Esophagus muscularis mucosa (tissue), 4 donors: ENCODE measurements at regions not wholly inside any gene's neighbourhood (a gene's known extent, or its start where the extent isn't known, plus 50 kb on each side); places are given as distances from the start of the nearest gene placed in this dataset.

Experiments
- DNase-seq: peaks from one replicate; pipeline ENCODE4 v3.0.0-alpha.2; 2017; ENCODE audit errors: extremely low spot score
- H3K27ac ChIP-seq, 4 donors: fragments of 200-600 bp; sonication (generic); replicated peaks in 1 of 4; 1 replicate in 3 of 4; 2 replicates in 1 of 4; pipeline ENCODE4 v1.5.1; 2016 to 2019; ENCODE audit warnings: mild to moderate bottlenecking in 1 of 4
- H3K27me3 ChIP-seq, 4 donors: fragments of 200-600 bp; sonication (generic); one replicate each; pipeline versions ENCODE4 v1.5.1 to v1.6.0; 2016 to 2019
- H3K36me3 ChIP-seq, 4 donors: fragments of 200-600 bp; sonication (generic); one replicate each; pipeline ENCODE4 v1.5.1; 2016 to 2019
- H3K4me1 ChIP-seq, 4 donors: fragments of 200-600 bp; sonication (generic); one replicate each; pipeline ENCODE4 v1.5.1; 2016 to 2019
- H3K4me3 ChIP-seq, 4 donors: fragments of 200-600 bp; sonication (generic); 1 replicate in 2 of 4; 2 replicates in 2 of 4; pipeline ENCODE4 v1.5.1; 2016 to 2019; ENCODE audit warnings: mild to moderate bottlenecking in 4 of 4, moderate library complexity in 1 of 4
- H3K9me3 ChIP-seq, 4 donors: fragments of 200-600 bp; sonication (generic); 1 replicate in 3 of 4; 2 replicates in 1 of 4; pipeline ENCODE4 v1.5.1; 2016 to 2019
- CTCF ChIP-seq, 3 experiments: fragments of 200-600 bp in 2 of 3; fragments of 450-650 bp in 1 of 3; sonication (generic) in 2 of 3; IDR thresholded peaks; one replicate each; pipeline ENCODE4 v1.5.1; 2017 to 2019; ENCODE audit warnings: antibody characterized with exemption in 3 of 3, mild to moderate bottlenecking in 2 of 3, moderate library complexity in 1 of 3
- EP300 ChIP-seq: sonication (generic); formaldehyde crosslinking; IDR thresholded peaks from one replicate; pipeline ENCODE4 v1.6.1; 2017; ENCODE audit warnings: antibody characterized with exemption
- POLR2A ChIP-seq: fragments of 450-650 bp; IDR thresholded peaks from one replicate; pipeline ENCODE4 v1.6.1; 2017; ENCODE audit warnings: antibody characterized with exemption, moderate library complexity, mild to moderate bottlenecking, low read depth
- POLR2AphosphoS5 ChIP-seq, 2 donors: sonication (generic); formaldehyde crosslinking; IDR thresholded peaks; one replicate each; pipeline ENCODE4 v1.6.1; 2017; ENCODE audit warnings: antibody characterized with exemption in 2 of 2
- WGBS: methylation state at CpG from one replicate; pipeline ENCODE4 v1.1.5; 2018; 5-methylcytosine and 5-hydroxymethylcytosine counted together
- intact Hi-C: fragments of 100-400 bp; cut with DNase I; formaldehyde crosslinking; loops from one replicate; pipeline ENCODE4 v1.15.1; 2023
- small RNA-seq, 3 donors: library from RNA; depleted of rRNA; stranded (forward); fragments of <200 nt; gene quantifications; one replicate each; pipeline ENCODE3, GENCODE V24; 2016

- Histone ChIP-seq H3K36me3 (no peaks in the 10 kb centered on the region), H3K27me3 (no peaks in the 10 kb centered on the region), H3K4me3 (no peak overlapping the region), H3K9me3 (no peaks in the 10 kb centered on the region), H3K4me1 (no peaks in the 10 kb centered on the region), H3K27ac (no peak overlapping the region)
- WGBS, result 89% methylated on average over 6 of the region's 6 CpGs
- intact Hi-C loops, result no loop called here
- no peak for TF ChIP-seq CTCF (IDR thresholded peaks at IDR 0.05)
- TF ChIP-seq POLR2A, result no peak
- no peak for DNase-seq
Measured at GRCh38 chr1:190019717-190020116, 457.9 kb downstream of the BRINP3 start.

GRCh38 chr1:190022709-190023108 lies 455.0 kb downstream of the BRINP3 start:
- intact Hi-C loops, result no loop called here
- no peaks in the 10 kb centered on the region for H3K36me3 ChIP-seq
- H3K9me3 ChIP-seq, result no peaks in the 10 kb centered on the region
- no peak overlapping the region for H3K27ac ChIP-seq
- H3K4me3 ChIP-seq, result no peak overlapping the region
- H3K4me1 ChIP-seq, result no peaks in the 10 kb centered on the region
- DNase-seq, result no peak
- TF ChIP-seq POLR2AphosphoS5 (IDR thresholded peaks at IDR 0.05) (no peak), POLR2A (no peak), CTCF (IDR thresholded peaks at IDR 0.05) (no peak), EP300 (no peak)
- WGBS, result 83% methylated on average over 3 of the region's 3 CpGs
- H3K27me3 ChIP-seq, result no peaks in the 10 kb centered on the region

GRCh38 chr1:190029441-190029840 lies 448.2 kb downstream of the BRINP3 start:
- Histone ChIP-seq H3K27me3 (no peaks in the 10 kb centered on the region), H3K36me3 (no peaks in the 10 kb centered on the region), H3K27ac (no peak overlapping the region), H3K4me1 (no peaks in the 10 kb centered on the region), H3K4me3 (no peak overlapping the region), H3K9me3 (no peaks in the 10 kb centered on the region)
- 69% methylated on average over 1 of the region's 1 CpG for WGBS
- intact Hi-C loops, result no loop called here
- no peak for TF ChIP-seq EP300
- DNase-seq, result no peak

GRCh38 chr1:190043655-190044054 lies 434.0 kb downstream of the BRINP3 start:
- H3K27ac ChIP-seq, result no peak overlapping the region
- no peaks in the 10 kb centered on the region for H3K27me3 ChIP-seq
- TF ChIP-seq CTCF (IDR thresholded peaks at IDR 0.05), result no peak
- TF ChIP-seq EP300, result no peak
- TF ChIP-seq POLR2AphosphoS5 (IDR thresholded peaks at IDR 0.05), result no peak
- TF ChIP-seq POLR2A, result no peak
- no peak for DNase-seq
- no peaks in the 10 kb centered on the region for H3K36me3 ChIP-seq
- intact Hi-C loops, result no loop called here
- H3K9me3 ChIP-seq, result no peaks in the 10 kb centered on the region
- 100% methylated on average over 1 of the region's 1 CpG for WGBS
- no peak overlapping the region for H3K4me3 ChIP-seq
- peaks cover 0 to 4% (median 0%) of the 10 kb centered on the region in 4 donors for H3K4me1 ChIP-seq

- Histone ChIP-seq H3K36me3 (no peaks in the 10 kb centered on the region), H3K9me3 (no peaks in the 10 kb centered on the region), H3K4me1 (peaks cover 0 to 5% (median 0%) of the 10 kb centered on the region in 4 donors), H3K4me3 (no peak overlapping the region), H3K27ac (no peak overlapping the region), H3K27me3 (no peaks in the 10 kb centered on the region)
- DNase-seq, result no peak
- intact Hi-C loops, result no loop called here
- TF ChIP-seq POLR2AphosphoS5 (IDR thresholded peaks at IDR 0.05) (no peak), EP300 (no peak), POLR2A (no peak), CTCF (IDR thresholded peaks at IDR 0.05) (no peak)
Measured at GRCh38 chr1:190046231-190046630, 431.4 kb downstream of the BRINP3 start.

Small RNA genes in the stretch of these regions (small RNA-seq; reads per million reads assigned to genes)
- gene AL136372.1 (0 reads per million in 3 donors), gene AL357559.1 (0 reads per million in 3 donors), gene AL391813.1 (0 reads per million in 3 donors), gene RNA5SP73 (0 to 0.08 (median 0) reads per million in 3 donors)
